NCI-H526 treated with DMSO at 0.1 percent for 48 hours (cell line): ENCODE measurements at regions not wholly inside any gene's neighbourhood (a gene's known extent, or its start where the extent isn't known, plus 50 kb on each side); places are given as distances from the start of the nearest gene placed in this dataset.

Experiments
- DNase-seq: peaks from one replicate; lab custom pipeline; 2025; lab: John Stamatoyannopoulos, UW

DNA sequence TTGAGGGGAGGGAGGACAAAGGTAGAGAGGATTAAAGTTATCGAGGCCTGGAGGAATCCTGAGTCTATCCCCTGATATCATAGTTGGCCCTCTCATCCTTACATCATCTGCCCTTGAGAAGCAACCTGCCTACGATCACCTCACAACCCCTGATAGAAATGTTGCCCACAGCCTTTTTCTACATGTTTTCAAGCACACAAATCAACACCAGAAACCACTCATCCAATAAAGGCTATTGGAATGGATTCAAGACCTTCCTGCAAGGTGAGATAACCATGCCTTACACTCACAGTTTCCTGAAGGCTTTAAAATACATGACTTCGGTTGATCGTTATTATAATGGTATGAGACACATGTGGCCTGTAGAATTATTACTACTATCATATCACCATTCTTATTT, 175.7 kb upstream of the EGLN3 start:
- no peak for DNase-seq

DNA sequence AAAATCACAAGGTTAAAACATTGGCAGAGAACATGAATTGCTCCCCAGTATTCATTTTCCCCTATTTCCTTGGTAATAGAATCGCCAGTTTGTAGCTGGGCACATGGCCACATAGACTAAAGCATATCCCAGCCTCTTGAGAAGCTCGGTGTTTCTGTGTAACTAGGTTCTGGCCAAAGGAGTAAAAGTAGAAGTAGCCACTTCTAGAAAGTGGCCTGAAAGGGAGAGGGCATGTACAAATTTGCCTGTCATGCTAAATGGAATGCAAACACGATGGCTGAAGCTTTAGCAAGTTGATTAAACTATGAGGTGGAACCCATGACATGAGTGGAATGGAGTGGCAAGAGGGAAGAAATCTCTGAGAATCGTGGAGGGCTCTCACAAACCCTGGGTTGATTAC, 173.7 kb upstream of the EGLN3 start:
- no peak for DNase-seq

DNA sequence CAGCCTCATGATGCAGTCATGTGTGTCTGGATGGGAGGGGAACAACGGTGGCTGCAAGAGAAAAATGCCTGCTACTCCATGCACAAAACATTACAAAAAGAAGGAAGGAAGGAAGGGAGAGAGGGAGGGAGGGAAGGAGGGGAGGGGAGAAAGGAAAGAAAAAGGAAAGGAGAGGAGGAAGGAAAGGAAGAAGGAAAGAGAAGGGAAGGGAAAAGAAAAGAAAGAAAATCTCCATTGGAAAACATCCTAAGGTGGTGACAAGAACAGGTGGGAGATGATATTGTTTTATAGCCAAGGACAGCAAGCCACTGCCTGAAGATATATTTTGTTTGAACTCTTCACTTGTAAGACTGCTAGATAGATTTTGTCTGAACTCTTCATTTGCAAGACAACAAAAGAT, 171.8 kb upstream of the EGLN3 start:
- DNase-seq, result no peak

DNA sequence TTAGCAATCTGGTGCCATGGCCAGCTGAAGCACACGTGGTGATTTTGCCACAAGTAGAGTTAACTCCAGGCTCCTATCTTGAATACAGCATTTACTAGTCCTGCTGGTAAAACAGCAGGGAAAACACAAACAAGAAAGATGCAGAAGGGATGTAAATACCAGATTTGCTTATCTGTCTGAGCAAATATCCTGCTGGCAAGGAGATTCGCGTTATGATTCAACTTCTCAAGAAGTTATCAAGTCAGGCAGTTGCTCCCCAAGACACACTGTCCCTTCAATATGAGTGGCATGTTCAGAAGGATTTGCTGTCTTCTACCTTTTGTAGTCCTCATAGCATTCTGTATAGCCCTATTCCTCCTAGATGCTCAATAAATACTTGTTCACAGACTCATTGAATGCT, 171.2 kb upstream of the EGLN3 start:
- DNase-seq, result no peak

DNA sequence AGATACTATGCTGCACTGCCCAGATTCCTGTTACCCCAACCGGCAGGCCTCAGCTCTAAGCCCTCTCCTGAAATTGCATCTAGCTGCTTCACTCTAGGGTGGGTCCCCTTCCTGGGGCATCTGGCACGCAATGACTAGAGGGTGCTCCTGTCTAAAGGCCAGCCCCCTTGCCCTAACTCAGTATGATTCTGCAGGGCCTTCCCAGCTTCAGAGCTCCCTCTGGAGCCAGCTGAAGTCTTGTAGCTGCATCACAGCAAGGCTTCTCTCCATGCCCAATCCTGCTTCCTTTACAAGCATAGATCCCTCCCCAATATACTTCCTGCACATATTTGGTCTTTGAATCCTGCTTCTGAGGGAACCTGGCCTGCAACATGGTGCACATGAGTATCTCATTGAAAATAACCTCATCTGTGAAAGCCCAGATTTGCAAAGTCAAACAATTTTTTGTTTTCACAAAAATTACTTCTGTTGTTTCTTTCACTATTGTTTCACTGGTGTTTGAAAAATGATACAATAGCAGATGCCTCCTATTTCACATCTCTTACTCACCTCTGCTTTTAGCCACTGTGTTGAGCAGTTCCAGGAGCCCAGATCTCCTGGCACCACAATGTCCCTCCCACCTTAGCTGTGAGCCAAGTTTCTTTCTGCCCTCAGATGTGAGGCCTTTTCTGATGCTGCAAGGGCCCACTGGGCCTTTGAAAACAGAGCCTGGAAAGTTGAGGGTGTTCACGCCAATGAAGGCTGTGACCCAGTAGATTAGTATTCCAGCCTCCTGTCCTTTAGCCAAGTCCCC, 169.5 kb upstream of the EGLN3 start:
- DNase-seq, result no peak

DNA sequence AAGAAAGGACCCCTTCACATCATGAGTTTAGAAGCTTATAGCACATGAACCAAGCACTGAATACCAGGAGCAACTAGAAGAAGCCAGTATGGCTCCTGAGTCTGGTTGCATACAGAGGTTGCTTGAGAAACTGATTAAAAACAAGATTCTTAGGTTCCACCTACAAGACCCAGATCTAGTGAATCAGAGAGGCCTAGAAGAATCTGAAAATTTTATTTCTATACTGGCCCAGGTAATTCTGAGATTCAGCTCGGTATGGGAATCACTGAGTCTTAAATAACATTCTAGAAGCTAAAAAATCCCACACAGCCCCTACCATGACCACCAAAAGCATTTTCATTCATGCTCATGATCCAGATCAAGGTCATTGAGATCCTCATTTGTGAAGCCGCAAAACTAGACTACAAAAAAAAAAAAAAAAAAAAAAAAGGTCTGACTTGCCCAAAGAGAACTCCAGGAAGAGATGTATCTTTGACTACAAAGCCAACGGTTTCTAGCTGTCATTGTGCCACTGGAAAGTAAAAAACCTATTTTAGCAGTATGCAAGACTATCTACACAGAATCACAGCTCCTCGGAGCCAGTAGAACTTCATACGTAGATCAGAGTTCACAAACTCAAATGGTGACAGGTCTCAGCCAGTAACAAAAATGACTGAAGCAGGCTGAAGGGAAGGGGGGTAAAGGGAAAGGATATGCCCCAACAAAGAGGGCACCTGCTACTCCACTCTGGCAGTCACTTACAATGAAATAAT, 168.4 kb upstream of the EGLN3 start:
- DNase-seq, result no peak

DNA sequence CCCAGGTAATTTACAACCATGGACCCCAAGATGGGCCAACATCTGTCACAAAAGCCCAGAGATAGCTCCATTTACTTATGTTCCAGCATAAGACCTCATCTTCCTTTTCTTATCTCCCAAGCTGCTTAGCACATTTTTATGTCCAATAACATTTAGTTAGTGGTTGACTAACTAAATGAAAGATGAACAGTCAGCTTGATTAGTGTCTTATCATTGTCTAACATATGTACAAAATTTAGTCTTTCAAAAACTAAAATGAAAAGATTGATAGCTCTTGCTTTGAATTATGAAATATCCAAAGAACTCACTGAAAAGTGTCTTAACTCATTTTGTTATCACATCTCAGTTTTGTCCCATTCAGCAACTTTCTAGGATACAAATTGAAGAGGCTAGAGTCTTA, 163.1 kb upstream of the EGLN3 start:
- no peak for DNase-seq

DNA sequence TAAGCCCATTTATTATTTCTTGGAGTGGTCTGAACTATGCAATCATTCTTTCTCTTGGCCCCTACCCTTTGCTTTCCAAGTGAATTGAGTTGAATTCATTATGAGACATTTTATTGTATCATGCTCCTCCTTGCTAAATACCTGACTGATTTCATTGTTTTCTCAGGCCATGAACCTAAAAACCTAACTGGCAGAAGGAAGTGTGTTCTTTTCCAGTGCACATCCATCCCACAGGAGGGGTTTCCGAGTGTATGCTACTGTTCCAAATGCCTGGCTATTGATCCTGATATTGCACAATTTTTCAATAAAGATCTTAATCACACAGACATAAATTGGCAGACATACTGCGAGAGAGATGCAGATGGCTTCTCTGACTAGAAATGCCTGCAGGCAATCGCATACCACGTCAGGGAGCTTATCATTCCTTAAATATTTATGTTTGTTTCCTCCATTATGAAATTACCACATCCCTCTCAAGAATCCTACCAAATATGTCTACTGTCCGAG, 162.2 kb upstream of the EGLN3 start:
- no peak for DNase-seq

DNA sequence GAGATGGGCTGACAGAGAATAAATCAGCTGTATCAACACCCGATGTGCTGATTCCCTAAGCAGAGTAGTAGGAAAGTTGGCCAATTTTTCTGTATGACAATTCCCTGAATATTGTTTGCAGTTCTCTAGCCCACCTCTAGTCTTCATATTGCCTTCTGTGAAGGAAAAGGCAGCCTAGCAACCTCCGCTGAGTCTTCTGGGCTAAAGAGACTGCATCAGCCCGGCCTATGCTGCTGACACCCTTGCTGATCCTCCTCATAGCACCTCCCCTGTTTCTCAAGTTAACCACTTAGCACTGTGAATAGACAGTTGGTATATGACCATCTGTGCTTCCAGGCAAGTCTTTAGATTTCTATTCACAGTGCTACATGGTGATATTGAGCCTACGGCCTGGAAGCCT, 161.1 kb upstream of the EGLN3 start:
- DNase-seq, result no peak

DNA sequence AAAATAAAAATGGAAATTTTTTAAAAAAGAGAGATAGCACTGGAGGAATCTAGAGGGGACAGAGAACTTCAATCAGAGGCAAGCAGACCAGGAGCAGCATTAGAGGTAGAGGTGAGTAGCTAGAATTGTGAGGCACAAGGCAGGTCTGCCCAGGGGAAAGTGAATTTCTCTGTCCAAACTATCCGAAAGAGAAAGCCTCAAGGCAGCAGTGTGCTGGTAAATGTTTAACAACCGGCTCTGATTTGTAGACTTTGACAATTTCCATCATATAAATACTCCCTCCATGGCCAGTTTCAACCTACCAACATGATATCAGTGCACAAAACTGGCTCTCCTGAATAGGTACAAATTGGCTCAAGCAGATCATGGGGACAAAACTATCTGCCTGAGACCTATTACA, 160.6 kb upstream of the EGLN3 start:
- DNase-seq, result no peak

DNA sequence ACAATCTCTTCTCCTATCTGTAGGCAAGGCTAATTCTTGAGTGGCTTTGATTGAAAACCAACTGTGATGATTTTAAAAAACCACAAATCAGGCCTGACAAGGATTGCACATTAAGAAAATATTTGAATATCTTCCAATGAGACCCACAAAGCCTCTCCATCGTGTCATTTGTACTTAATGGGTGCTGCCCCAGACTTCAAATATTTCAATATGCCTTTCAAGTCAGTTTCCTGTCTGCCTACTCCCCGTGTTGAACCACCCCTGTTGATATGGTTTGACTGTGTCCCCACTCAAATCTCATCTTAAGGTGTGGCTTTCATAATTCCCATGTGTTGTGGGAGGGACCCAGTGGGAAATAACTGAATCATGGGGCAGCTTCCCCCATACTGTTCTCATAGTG, 159.7 kb upstream of the EGLN3 start:
- no peak for DNase-seq

DNA sequence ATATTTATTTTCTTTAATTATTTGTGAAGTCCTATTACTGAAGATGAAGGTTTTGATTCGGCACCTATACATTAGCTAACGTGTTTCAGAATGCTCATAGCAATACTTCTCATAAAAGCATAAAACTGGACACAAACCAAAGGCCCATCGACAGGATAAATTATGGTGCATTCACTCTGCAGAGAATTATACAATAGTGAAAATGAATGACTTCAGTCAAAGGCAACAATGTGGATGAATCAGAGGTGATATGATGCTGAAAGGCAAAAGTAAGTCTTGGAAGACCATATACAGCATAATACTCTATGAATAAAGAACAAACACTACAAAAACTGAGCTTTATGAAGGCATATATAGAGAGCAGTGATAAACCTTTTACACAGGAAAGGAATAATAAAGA, 156.6 kb upstream of the EGLN3 start:
- no peak for DNase-seq

DNA sequence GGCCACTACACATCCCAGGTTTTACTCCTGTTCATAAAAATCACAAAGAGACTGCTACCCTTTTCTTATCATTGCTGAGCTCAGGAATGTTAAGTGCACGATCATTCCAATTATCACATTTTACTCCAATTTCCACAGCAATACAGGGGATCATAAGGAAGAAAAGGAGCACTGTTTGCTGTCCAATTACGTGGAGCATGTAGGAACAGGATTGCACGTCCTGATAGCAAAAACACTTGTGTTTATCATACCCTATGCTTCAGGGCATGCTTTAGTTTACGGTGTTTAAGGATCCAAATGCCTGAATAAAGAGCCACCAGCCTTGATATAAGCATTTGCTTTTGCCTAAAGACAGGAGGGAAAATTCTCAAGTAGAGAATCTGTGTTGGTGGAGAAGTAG, 155.4 kb upstream of the EGLN3 start:
- no peak for DNase-seq

DNA sequence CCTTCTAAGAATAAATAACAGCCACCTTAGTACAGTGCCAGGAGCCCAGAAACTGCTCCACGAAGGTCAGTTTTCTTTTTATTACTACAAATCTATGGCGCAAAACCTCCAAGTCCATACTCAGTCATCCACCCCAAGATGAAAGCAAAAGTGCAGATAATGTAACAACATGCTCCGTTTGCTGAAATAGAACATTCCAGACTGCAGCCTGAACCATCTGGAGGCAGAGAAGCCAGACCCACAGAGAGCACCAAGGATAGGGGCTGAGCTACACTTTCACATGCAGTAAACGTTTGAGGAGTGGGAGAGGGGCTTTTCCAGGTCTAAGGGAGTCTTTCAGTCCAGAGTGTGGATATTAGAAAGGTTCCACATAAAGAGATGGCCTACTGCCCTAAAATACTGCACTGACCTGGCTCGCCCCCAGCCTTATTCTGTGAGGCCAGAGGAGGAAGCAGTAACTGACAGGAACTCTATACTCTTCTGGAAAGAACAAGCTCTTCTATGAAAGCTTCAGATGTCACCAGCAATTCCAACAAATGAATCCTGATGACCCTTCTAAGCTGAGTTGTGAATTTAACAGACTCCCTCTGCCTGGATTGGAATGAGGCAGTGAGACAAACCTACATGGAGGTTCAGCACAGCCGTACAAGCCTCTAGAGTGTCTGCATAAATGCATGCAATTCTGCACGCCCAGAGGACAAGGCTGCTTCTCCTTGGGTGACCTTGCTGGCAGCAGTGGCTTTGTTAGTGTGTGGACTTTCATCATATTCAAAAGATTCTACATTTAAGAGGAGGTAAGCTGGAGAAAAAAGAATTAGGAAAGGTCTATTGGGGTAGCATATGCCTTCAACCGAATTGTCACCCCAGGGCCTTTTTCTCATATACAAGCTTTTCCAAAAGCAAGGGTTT, 153.9 kb upstream of the EGLN3 start:
- DNase-seq, result no peak

DNA sequence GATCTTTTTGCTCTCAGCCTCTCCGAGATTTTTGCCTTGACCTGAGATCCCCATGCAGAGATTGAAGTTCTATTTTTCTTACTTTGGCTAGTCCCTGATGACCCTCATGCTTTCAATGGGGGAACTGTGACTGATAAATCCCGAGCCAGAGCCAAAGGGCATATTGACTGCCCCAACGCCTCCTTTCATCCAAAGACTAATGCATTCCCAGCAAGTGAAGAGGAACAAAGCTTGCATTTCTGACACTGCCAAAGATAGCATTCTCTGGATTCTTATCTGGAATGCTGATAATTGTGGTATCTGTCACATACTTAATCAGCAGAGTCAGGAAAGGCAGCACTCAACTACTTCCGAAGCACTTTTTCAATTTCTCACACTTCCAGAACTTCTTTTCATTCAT, 152.3 kb upstream of the EGLN3 start:
- DNase-seq, result no peak

DNA sequence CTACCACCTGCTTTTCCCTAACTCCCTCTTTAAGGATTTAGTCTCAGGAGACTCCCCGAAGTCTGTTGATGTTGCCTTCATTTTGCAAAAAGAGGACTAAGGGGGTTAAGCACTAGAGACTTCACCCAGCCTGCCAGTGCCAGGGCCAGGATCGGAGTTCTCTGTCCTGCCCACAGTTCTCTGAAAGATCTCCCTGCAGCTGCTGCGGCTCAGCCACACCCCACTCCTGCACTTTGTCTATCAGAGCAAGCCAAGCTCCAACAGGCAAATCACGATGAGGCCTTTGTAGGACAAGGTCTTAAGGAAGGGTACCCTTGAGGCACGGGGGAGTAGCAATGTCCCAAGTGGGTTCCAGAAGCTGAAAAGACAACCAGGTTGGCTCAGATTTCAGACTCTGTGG, 148.8 kb upstream of the EGLN3 start:
- DNase-seq, result peak; percentile 38

DNA sequence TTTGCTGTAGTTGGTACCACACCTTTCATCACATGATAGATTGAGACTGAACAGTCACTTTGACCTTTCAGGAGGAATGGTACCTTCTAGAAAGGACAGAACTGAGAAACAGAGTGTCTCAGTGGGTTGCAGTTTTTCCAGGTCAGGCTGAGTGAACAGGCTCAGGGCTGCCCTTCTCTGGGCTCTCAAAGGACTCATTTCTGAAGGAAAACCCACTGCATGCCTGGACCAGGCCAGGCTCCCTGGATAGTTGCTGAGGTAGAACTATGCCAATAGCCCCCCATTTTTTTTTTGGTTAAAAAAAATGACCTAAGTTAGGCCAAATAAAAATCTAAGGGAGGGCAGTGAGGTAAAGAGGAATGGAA, 148.1 kb upstream of the EGLN3 start:
- DNase-seq, result no peak

DNA sequence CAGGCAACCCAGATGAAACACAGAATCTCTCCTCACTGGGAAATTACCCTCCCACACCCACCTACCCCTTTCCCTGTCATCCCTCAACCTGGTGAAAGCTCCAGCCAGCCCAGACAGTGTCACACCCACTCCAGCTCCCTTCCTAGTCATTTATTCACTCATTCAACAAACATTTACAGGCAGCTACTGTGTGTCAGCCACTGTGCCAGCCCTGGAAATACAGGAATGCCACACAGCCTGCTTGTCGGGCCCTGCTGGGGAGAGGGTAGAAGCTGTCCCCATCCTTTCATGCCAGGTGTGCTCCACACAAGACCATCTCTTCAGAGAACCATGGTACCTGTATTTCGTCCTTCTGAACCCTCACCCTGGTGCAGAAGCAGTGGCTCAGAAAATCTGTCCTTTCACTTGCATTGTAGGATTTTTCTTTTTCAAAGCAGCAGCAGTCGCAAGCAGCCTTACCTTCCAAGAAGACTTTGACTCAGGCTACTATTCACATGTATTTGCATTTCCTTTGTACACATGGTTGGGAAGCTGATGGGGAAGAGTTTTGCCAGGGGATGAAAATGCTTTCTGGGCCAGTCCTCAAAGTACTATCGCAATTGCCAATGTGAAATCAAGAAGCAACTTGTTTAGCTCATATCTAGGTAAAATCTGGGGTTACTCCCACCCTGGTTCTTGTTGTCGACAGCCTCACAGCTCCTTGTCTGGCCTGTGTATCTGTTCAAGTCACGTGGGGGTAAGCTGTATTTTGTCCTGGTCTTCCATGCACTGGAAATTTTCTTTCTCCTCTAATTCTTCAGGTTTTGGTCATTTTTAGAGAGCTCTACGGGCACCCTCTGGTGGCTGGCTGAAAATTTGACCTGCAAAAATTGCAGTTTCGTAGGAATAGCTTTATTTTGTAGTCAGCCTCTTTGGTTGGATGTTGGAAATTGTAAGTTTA, 147.4 kb upstream of the EGLN3 start:
- DNase-seq, result peak; percentile 63

DNA sequence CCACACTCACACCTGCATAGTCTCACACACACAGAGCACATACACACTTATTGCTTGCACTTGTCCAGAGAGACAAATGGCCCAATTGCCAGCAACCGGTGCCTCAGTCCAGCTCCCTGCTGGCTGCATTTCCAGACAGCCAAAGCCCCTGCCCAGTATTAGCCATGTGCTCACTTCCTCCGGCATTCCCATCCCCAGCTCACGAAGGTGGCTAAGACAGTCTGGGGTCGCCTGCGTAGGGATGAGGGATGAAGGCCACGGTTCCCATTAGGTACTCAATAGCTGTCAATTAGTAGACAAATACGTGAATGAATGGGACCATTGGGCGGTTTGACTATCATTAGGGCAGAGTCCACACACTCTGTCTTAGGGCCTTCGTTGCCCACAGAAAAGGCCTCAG, 146.8 kb upstream of the EGLN3 start:
- DNase-seq, result no peak

DNA sequence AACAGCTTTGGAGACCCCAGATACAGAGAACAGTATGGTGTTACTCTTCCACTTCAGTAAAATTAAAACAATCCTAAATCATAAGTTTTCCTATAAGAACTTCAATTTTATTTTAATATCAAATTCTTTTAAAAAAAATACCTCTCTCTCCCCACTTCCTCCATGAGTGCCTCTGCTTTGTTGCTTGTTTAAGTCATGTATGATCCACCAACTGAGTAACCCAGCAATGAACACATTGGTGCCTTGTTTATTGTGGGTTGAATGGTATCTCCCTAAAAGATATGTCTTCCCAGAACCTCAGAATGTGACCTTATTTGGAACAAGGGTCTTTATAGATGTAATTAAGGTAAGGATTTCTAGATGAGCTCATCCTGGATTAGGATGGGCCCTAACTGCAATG, 143.5 kb upstream of the EGLN3 start:
- no peak for DNase-seq

DNA sequence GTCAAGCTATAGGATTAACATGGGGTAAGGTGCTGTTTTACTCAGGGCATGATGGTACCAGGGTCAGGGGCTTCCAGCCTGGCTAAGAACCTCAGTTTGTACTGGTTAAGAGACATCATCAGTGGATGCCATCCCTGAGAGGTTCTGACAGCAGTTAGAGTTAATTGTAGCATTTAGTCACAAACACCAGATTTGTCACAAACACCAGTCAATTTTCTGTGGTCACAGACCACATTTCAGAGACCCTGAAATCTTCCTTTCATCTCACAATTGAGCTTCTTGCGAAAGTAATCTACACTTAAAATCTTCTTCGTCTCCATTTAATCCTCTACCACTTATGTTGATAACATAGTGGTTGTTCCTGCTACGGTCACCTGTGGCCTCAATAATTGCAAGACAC, 143.0 kb upstream of the EGLN3 start:
- DNase-seq, result no peak
